ENCODE measurements at regions not wholly inside any gene's neighbourhood (a gene's known extent, or its start where the extent isn't known, plus 50 kb on each side); places are given as distances from the start of the nearest gene placed in this dataset.

GRCh38 chr10:30793093-30793492, 163.5 kb upstream of the LYZL2 start:
- H3K27ac Mint-ChIP-seq, result no peak overlapping the region
- Histone ChIP-seq H3K27ac (ENCODE audit: low read depth in 1 of 2, low read length in 2 of 2) (no peak overlapping the region), H3K9me3 (replicated peaks in 1 of 2; ENCODE audit: control insufficient read depth in 1 of 2, insufficient read depth in 1 of 2, low read length in 2 of 2) (no peaks in the 10 kb centered on the region), H3K4me1 (ENCODE audit: control insufficient read depth in 1 of 2, insufficient read depth in 2 of 2, low read length in 2 of 2) (no peaks in the 10 kb centered on the region), H3K36me3 (replicated peaks in 1 of 2; ENCODE audit: control insufficient read depth in 1 of 2, insufficient read depth in 2 of 2, low read length in 2 of 2) (no peaks in the 10 kb centered on the region), H2AFZ (ENCODE audit: insufficient read depth, low read depth, low read length, poor library complexity, severe bottlenecking) (no peak overlapping the region), H3K9ac (ENCODE audit: insufficient read depth, low read length, poor library complexity, severe bottlenecking) (no peak overlapping the region), H3K27me3 (ENCODE audit: control insufficient read depth in 2 of 2, insufficient read depth in 2 of 2, low read length in 2 of 2) (no peaks in the 10 kb centered on the region), H3K4me2 (replicated peaks; ENCODE audit: extremely low read depth, low read length, poor library complexity, severe bottlenecking) (no peak overlapping the region), H3K79me2 (ENCODE audit: insufficient read depth, low read length) (no peaks in the 10 kb centered on the region), H3K4me3 (replicated peaks in 1 of 3; ENCODE audit: low read depth in 2 of 3, low read length in 3 of 3) (no peak overlapping the region), H4K20me1 (ENCODE audit: insufficient read depth, low read length) (no peaks in the 10 kb centered on the region)
- H3K27me3 Mint-ChIP-seq (ENCODE audit: low read depth in 3 of 3), result peaks cover 0 to 6% (median 1%) of the 10 kb centered on the region in 3 donors
- 100% methylated on average over 1 of the region's 3 CpGs for WGBS (ENCODE audit: insufficient coverage)
- H3K36me3 Mint-ChIP-seq, result no peaks in the 10 kb centered on the region
- no peak overlapping the region for H3K4me3 Mint-ChIP-seq
- H3K4me1 Mint-ChIP-seq, result peaks cover 3% of the 10 kb centered on the region
- DNase-seq, result no peak
- intact Hi-C loops (cut with micrococcal nuclease), result no loop called here
- TF ChIP-seq CTCF (IDR thresholded peaks at IDR 0.05), result no peak
- peaks cover 0 to 2% (median 0%) of the 10 kb centered on the region in 7 donors for H3K9me3 Mint-ChIP-seq

- Mint-ChIP-seq H3K4me1 (peaks cover 3% of the 10 kb centered on the region), H3K9me3 (peaks cover 0 to 2% (median 0%) of the 10 kb centered on the region in 7 donors), H3K27me3 (ENCODE audit: low read depth in 3 of 3) (peaks cover 0 to 6% (median 1%) of the 10 kb centered on the region in 3 donors), H3K36me3 (no peaks in the 10 kb centered on the region), H3K27ac (peak overlapping the region in 1 of 7 donors; percentile 12), H3K4me3 (no peak overlapping the region)
- WGBS (ENCODE audit: insufficient coverage), result 69% methylated on average over 2 of the region's 2 CpGs
- no peak for TF ChIP-seq CTCF (IDR thresholded peaks at IDR 0.05)
- H3K79me2 ChIP-seq (ENCODE audit: insufficient read depth, low read length), result no peaks in the 10 kb centered on the region
- no peaks in the 10 kb centered on the region for H3K4me1 ChIP-seq (ENCODE audit: control insufficient read depth in 1 of 2, insufficient read depth in 2 of 2, low read length in 2 of 2)
- no peaks in the 10 kb centered on the region for H3K9me3 ChIP-seq (replicated peaks in 1 of 2; ENCODE audit: control insufficient read depth in 1 of 2, insufficient read depth in 1 of 2, low read length in 2 of 2)
- no peak for DNase-seq
- H3K9ac ChIP-seq (ENCODE audit: insufficient read depth, low read length, poor library complexity, severe bottlenecking), result no peak overlapping the region
- intact Hi-C loops (cut with micrococcal nuclease), result no loop called here
- no peak overlapping the region for H3K4me2 ChIP-seq (replicated peaks; ENCODE audit: extremely low read depth, low read length, poor library complexity, severe bottlenecking)
- H2AFZ ChIP-seq (ENCODE audit: insufficient read depth, low read depth, low read length, poor library complexity, severe bottlenecking), result no peak overlapping the region
- H4K20me1 ChIP-seq (ENCODE audit: insufficient read depth, low read length), result no peaks in the 10 kb centered on the region
- no peak overlapping the region for H3K4me3 ChIP-seq (replicated peaks in 1 of 3; ENCODE audit: low read depth in 2 of 3, low read length in 3 of 3)
- H3K27me3 ChIP-seq (ENCODE audit: control insufficient read depth in 2 of 2, insufficient read depth in 2 of 2, low read length in 2 of 2), result no peaks in the 10 kb centered on the region
- no peak overlapping the region for H3K27ac ChIP-seq (ENCODE audit: low read depth in 1 of 2, low read length in 2 of 2)
- no peaks in the 10 kb centered on the region for H3K36me3 ChIP-seq (replicated peaks in 1 of 2; ENCODE audit: control insufficient read depth in 1 of 2, insufficient read depth in 2 of 2, low read length in 2 of 2)
Measured at GRCh38 chr10:30792025-30792424, 162.5 kb upstream of the LYZL2 start.

Data from CD14-positive monocyte (primary cell).